Osteoblast (primary cell): ENCODE measurements at regions not wholly inside any gene's neighbourhood (a gene's known extent, or its start where the extent isn't known, plus 50 kb on each side); places are given as distances from the start of the nearest gene placed in this dataset.
A peak's percentile ranks its signal among the peaks of the same experiment; 100 is the strongest.

Experiments
- DNase-seq: peaks from one replicate; pipeline ENCODE4 v3.0.0; 2011; ENCODE audit warnings: low spot score, mixed read lengths; ENCODE audit not compliant: insufficient read length; ENCODE audit errors: missing footprints
- H2AFZ ChIP-seq: 2 replicates; pipeline ENCODE4 v1.6.0; 2011; ENCODE audit warnings: mild to moderate bottlenecking, low read length
- H3K27ac ChIP-seq: 2 replicates; pipeline ENCODE4 v1.5.1; 2011; ENCODE audit warnings: mild to moderate bottlenecking, low read depth, low read length, moderate library complexity
- H3K27me3 ChIP-seq: 2 replicates; pipeline ENCODE4 v1.6.0; 2012; ENCODE audit warnings: mild to moderate bottlenecking, control low read depth, inconsistent platforms, low read length, moderate library complexity; ENCODE audit not compliant: insufficient read depth
- H3K36me3 ChIP-seq: 2 replicates; pipeline ENCODE4 v1.5.1; 2011; ENCODE audit warnings: mild to moderate bottlenecking, low read length, control low read depth, moderate library complexity; ENCODE audit not compliant: insufficient read depth
- H3K4me1 ChIP-seq: 2 replicates; pipeline ENCODE4 v1.5.1; 2011; ENCODE audit warnings: mild to moderate bottlenecking, low read length, control low read depth, moderate library complexity; ENCODE audit not compliant: insufficient read depth
- H3K4me2 ChIP-seq: 2 replicates; pipeline ENCODE4 v1.6.0; 2011; ENCODE audit warnings: mild to moderate bottlenecking, low read length; ENCODE audit not compliant: insufficient read depth
- H3K4me3 ChIP-seq: fragments of 200-600 bp; sonication (generic); 3 replicates; pipeline ENCODE4 v1.5.1; 2012; ENCODE audit warnings: mild to moderate bottlenecking, low read length, inconsistent platforms; ENCODE audit not compliant: insufficient read depth
- H3K79me2 ChIP-seq: 2 replicates; pipeline ENCODE4 v1.6.0; 2012; ENCODE audit warnings: mild to moderate bottlenecking, low read length, control low read depth, inconsistent platforms; ENCODE audit not compliant: insufficient read depth
- H3K9me3 ChIP-seq: 2 replicates; pipeline ENCODE4 v1.5.1; 2011; ENCODE audit warnings: low read depth, low read length, control low read depth
- H4K20me1 ChIP-seq: 2 replicates; pipeline ENCODE4 v1.6.0; 2012; ENCODE audit warnings: mild to moderate bottlenecking, low read length, control low read depth; ENCODE audit not compliant: insufficient read depth
- CTCF ChIP-seq: IDR thresholded peaks from 2 replicates; pipeline ENCODE4 v1.5.1; 2011; ENCODE audit warnings: mild to moderate bottlenecking, low read depth, low read length, moderate library complexity; ENCODE audit errors: extremely low read depth

DNA sequence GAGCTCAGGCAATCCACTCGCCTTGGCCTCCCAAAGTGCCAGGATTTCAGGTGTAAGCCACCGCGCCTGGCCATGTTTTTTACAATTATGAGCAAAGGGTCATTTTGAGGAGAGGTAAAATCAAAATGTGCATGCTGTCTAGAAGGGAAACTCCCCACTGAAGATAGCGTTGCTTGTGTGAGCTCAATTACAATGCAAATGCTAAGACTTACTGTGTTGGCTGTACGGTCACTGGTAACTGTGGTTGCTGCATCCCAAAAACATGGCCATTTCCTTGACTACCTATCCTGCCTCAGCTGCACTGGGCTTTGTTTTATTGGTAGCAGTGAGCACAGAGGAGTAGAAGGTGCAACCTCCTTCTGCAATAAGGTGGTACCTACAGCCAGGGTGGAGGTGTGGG is 77.4 kb upstream of the SPATA31E1 start:
- Histone ChIP-seq H3K4me2 (no peak overlapping the region), H3K4me1 (no peaks in the 10 kb centered on the region), H2AFZ (no peak overlapping the region), H3K36me3 (no peaks in the 10 kb centered on the region), H3K27ac (no peak overlapping the region), H3K79me2 (no peaks in the 10 kb centered on the region), H3K4me3 (no peak overlapping the region), H3K9me3 (peaks cover 2% of the 10 kb centered on the region), H4K20me1 (no peaks in the 10 kb centered on the region), H3K27me3 (peaks cover 8% of the 10 kb centered on the region)
- no peak for DNase-seq
- no peak for TF ChIP-seq CTCF

DNA sequence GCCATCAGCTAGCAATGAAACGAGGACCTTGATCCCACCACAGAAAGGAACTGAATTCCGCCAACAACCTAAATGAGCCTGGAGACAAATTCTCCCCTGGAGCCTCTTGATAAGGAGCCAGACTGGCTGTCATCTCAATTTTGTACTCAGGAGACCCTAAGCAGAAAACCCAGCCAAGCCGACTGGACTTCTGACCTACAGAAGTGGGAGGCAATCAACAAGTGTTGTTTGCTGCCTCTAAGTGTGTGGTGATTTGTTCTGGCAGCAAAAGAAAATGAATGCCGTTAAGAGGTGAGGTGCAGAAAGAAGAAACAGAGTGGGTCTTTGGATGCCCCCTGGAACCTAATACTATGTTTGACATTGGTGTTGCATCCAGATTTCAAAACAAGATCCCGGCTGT is 72.7 kb upstream of the SPATA31E1 start:
- no peak overlapping the region for H3K27ac ChIP-seq
- no peaks in the 10 kb centered on the region for H3K36me3 ChIP-seq
- H3K79me2 ChIP-seq: no peaks in the 10 kb centered on the region
- peaks cover 8% of the 10 kb centered on the region for H3K27me3 ChIP-seq
- H3K4me3 ChIP-seq: no peak overlapping the region
- DNase-seq: no peak
- H3K4me1 ChIP-seq: peaks cover 14% of the 10 kb centered on the region
- H3K9me3 ChIP-seq: peaks cover 2% of the 10 kb centered on the region
- no peak overlapping the region for H2AFZ ChIP-seq
- no peak overlapping the region for H3K4me2 ChIP-seq
- TF ChIP-seq CTCF: no peak
- no peaks in the 10 kb centered on the region for H4K20me1 ChIP-seq

GRCh38 chr9:87810679-87811178 is 71.9 kb upstream of the SPATA31E1 start:
- H3K9me3 ChIP-seq: peaks cover 2% of the 10 kb centered on the region
- TF ChIP-seq CTCF: no peak
- DNase-seq: no peak

DNA sequence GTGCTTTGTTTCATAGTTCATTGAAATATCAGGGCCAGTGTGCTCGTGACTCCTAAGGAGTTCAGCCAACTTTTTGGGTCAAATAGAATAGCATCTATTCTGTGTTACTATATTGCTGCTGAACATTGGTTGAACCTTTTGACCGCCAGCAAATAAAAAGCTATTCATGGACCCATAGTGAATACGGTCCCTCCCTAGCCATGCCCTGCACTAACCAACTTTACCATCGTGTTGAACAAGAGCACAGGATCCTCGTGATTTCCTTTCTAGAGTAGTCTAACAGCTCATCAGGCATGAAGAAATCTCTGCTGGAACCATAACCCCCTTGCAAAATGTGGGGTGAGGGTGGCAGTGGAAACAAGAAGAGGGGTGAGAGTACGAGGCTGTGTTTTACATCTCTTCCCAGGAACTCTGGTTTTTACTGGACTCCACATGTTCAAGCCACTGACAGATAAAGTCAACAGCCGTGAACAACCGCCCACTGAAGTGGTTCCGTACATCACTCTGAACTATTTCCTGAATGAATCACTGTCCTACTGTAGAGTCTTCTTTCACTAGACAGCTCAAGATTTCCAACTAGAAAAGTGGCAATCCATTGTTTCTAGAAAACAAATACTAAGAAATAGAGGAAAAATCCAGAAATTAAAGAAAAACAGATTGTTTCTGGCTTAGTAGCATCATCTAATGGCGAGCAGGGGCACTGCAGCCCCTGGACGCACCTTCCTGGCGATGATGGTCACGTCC is 70.1 kb upstream of the SPATA31E1 start:
- peak; percentile 94 for TF ChIP-seq CTCF
- Histone ChIP-seq H3K4me3 (peak overlapping the region; percentile 27), H3K36me3 (no peaks in the 10 kb centered on the region), H3K27ac (peak overlapping the region; percentile 51), H3K27me3 (no peaks in the 10 kb centered on the region), H4K20me1 (no peaks in the 10 kb centered on the region), H2AFZ (peak overlapping the region; percentile 47), H3K4me1 (peaks cover 14% of the 10 kb centered on the region), H3K4me2 (peak overlapping the region; percentile 57), H3K79me2 (no peaks in the 10 kb centered on the region), H3K9me3 (peaks cover 2% of the 10 kb centered on the region)
- DNase-seq: peak; percentile 80

More at GRCh38 chr9:87810679-87811178, 71.9 kb upstream of the SPATA31E1 start:
- Histone ChIP-seq H3K36me3 (no peaks in the 10 kb centered on the region), H3K4me3 (no peak overlapping the region), H2AFZ (no peak overlapping the region), H4K20me1 (no peaks in the 10 kb centered on the region), H3K4me1 (peaks cover 14% of the 10 kb centered on the region), H3K27me3 (peaks cover 7% of the 10 kb centered on the region), H3K4me2 (no peak overlapping the region), H3K27ac (no peak overlapping the region), H3K79me2 (no peaks in the 10 kb centered on the region)
